ENCODE measurements at regions not wholly inside any gene's neighbourhood (a gene's known extent, or its start where the extent isn't known, plus 50 kb on each side); places are given as distances from the start of the nearest gene placed in this dataset.
A peak's percentile ranks its signal among the peaks of the same experiment; 100 is the strongest.

GRCh38 chr5:57658018-57658417, 175.4 kb upstream of the ACTBL2 start:
- TF ChIP-seq CTCF (IDR thresholded peaks at IDR 0.05; ENCODE audit: insufficient read depth, low read length, severe bottlenecking), result no peak
- no peak for DNase-seq (ENCODE audit: low read depth)
- FAIRE-seq, result no peak
- Histone ChIP-seq H3K27me3 (ENCODE audit: control insufficient read depth, insufficient read depth, low read length) (no peaks in the 10 kb centered on the region), H3K4me3 (ENCODE audit: low read depth, low read length) (no peak overlapping the region), H3K36me3 (ENCODE audit: control insufficient read depth, insufficient read depth, low read length) (no peaks in the 10 kb centered on the region)

GRCh38 chr5:57655228-57655627, 172.6 kb upstream of the ACTBL2 start:
- no peak for TF ChIP-seq CTCF (IDR thresholded peaks at IDR 0.05; ENCODE audit: insufficient read depth, low read length, severe bottlenecking)
- no peaks in the 10 kb centered on the region for H3K36me3 ChIP-seq (ENCODE audit: control insufficient read depth, insufficient read depth, low read length)
- no peaks in the 10 kb centered on the region for H3K27me3 ChIP-seq (ENCODE audit: control insufficient read depth, insufficient read depth, low read length)
- no peak for FAIRE-seq
- no peak for DNase-seq (ENCODE audit: low read depth)
- no peak overlapping the region for H3K4me3 ChIP-seq (ENCODE audit: low read depth, low read length)

GRCh38 chr5:57653636-57654290, 171.2 kb upstream of the ACTBL2 start:
- Histone ChIP-seq H3K4me3 (ENCODE audit: low read depth, low read length) (no peak overlapping the region), H3K27me3 (ENCODE audit: control insufficient read depth, insufficient read depth, low read length) (no peaks in the 10 kb centered on the region), H3K36me3 (ENCODE audit: control insufficient read depth, insufficient read depth, low read length) (no peaks in the 10 kb centered on the region)
- no peak for DNase-seq (ENCODE audit: low read depth)
- TF ChIP-seq CTCF (IDR thresholded peaks at IDR 0.05; ENCODE audit: insufficient read depth, low read length, severe bottlenecking), result no peak
- FAIRE-seq, result no peak

GRCh38 chr5:57651127-57651526, 168.5 kb upstream of the ACTBL2 start:
- TF ChIP-seq CTCF (IDR thresholded peaks at IDR 0.05; ENCODE audit: insufficient read depth, low read length, severe bottlenecking), result no peak
- Histone ChIP-seq H3K4me3 (ENCODE audit: low read depth, low read length) (no peak overlapping the region), H3K36me3 (ENCODE audit: control insufficient read depth, insufficient read depth, low read length) (no peaks in the 10 kb centered on the region), H3K27me3 (ENCODE audit: control insufficient read depth, insufficient read depth, low read length) (no peaks in the 10 kb centered on the region)
- DNase-seq (ENCODE audit: low read depth), result no peak
- no peak for FAIRE-seq

- FAIRE-seq (peak; percentile 85), DNase-seq (ENCODE audit: low read depth) (peak; percentile 76)
- H3K36me3 ChIP-seq (ENCODE audit: control insufficient read depth, insufficient read depth, low read length), result no peaks in the 10 kb centered on the region
- H3K27me3 ChIP-seq (ENCODE audit: control insufficient read depth, insufficient read depth, low read length), result no peaks in the 10 kb centered on the region
- no peak overlapping the region for H3K4me3 ChIP-seq (ENCODE audit: low read depth, low read length)
- TF ChIP-seq CTCF (IDR thresholded peaks at IDR 0.05; ENCODE audit: insufficient read depth, low read length, severe bottlenecking), result peak; percentile 82
Measured at GRCh38 chr5:57650360-57651069, 167.9 kb upstream of the ACTBL2 start.
